ENCODE measurements at regions not wholly inside any gene's neighbourhood (a gene's known extent, or its start where the extent isn't known, plus 50 kb on each side); places are given as distances from the start of the nearest gene placed in this dataset.

DNA sequence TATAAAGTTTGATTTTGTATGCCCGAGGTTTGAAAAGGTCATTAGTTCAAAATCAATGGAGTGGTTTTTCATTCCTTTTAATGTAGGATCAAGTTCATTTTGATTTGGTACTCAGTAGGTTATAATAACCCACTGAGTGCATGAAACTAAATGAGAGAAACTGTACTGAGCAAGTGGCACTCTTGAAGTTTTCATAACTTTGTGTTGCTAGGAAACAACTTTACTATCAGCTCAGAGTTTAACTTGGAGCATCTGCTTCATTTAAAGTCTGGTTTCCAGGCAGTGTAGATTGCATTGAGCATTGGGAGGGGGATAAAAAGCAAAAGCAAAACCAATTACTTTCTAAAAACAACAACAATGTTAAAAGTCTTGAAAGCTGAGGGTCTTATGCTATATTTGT, 1361.6 kb upstream of the CHAC2 start:
- Mint-ChIP-seq H3K9me3 (no peaks in the 10 kb centered on the region), H3K4me1 (peaks cover 8% of the 10 kb centered on the region), H3K36me3 (ENCODE audit: low read depth) (no peaks in the 10 kb centered on the region), H3K4me3 (no peak overlapping the region), H3K27ac (no peak overlapping the region), H3K27me3 (ENCODE audit: insufficient read depth) (no peaks in the 10 kb centered on the region)
- H3K36me3 ChIP-seq (ENCODE audit: control insufficient read depth, insufficient read depth, low read length), result no peaks in the 10 kb centered on the region
- H3K27me3 ChIP-seq (ENCODE audit: control insufficient read depth, insufficient read depth, low read length, poor library complexity, severe bottlenecking), result no peaks in the 10 kb centered on the region
- no peak overlapping the region for H3K27ac ChIP-seq (ENCODE audit: low read depth, low read length)
- H3K9ac ChIP-seq (ENCODE audit: extremely low read depth, low read length, poor library complexity, severe bottlenecking), result no peak overlapping the region
- no peak overlapping the region for H3K4me3 ChIP-seq (ENCODE audit: low read length)
- no peaks in the 10 kb centered on the region for H3K9me3 ChIP-seq (ENCODE audit: control insufficient read depth, low read length)
- TF ChIP-seq, protein P1, sequence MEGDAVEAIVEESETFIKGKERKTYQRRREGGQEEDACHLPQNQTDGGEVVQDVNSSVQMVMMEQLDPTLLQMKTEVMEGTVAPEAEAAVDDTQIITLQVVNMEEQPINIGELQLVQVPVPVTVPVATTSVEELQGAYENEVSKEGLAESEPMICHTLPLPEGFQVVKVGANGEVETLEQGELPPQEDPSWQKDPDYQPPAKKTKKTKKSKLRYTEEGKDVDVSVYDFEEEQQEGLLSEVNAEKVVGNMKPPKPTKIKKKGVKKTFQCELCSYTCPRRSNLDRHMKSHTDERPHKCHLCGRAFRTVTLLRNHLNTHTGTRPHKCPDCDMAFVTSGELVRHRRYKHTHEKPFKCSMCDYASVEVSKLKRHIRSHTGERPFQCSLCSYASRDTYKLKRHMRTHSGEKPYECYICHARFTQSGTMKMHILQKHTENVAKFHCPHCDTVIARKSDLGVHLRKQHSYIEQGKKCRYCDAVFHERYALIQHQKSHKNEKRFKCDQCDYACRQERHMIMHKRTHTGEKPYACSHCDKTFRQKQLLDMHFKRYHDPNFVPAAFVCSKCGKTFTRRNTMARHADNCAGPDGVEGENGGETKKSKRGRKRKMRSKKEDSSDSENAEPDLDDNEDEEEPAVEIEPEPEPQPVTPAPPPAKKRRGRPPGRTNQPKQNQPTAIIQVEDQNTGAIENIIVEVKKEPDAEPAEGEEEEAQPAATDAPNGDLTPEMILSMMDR (conservative IDR thresholded peaks at IDR 0.05), result no peak
- no peaks in the 10 kb centered on the region for H3K4me1 ChIP-seq (ENCODE audit: control insufficient read depth, insufficient read depth, low read length)
- no peak for DNase-seq
- WGBS, 2 experiments (ENCODE audit: insufficient coverage in 1 of 2, insufficient read length in 1 of 2), result 92 to 100% methylated on average over 1 of the region's 1 CpG

DNA sequence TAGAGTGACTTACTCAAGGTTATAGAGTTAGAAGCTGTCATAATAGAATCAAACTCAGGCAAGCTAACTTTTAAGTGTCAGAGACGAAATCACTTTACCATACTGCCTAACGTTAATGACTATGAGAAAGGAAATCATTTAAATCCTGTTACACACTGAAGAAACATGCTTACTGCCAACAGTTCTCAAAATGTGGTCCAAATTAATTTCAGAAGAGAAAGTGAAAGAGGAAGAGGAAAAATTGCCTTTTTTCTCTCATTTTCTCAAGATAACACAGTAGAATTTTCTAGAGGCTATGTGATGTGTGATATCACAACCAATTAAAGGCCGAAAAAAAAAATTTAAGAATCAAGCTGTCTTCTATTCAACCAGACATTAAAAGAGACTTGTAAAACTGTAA, 1362.7 kb upstream of the CHAC2 start:
- 97 to 100% methylated on average over 1 to 2 of the region's 3 CpGs for WGBS, 2 experiments (ENCODE audit: insufficient coverage in 1 of 2, insufficient read length in 1 of 2)
- Mint-ChIP-seq H3K27me3 (ENCODE audit: insufficient read depth) (no peaks in the 10 kb centered on the region), H3K9me3 (no peaks in the 10 kb centered on the region), H3K4me1 (peaks cover 7% of the 10 kb centered on the region), H3K36me3 (ENCODE audit: low read depth) (no peaks in the 10 kb centered on the region), H3K4me3 (no peak overlapping the region), H3K27ac (no peak overlapping the region)
- TF ChIP-seq, protein P1 (conservative IDR thresholded peaks at IDR 0.05), result no peak
- no peaks in the 10 kb centered on the region for H3K36me3 ChIP-seq (ENCODE audit: control insufficient read depth, insufficient read depth, low read length)
- no peak overlapping the region for H3K27ac ChIP-seq (ENCODE audit: low read depth, low read length)
- no peaks in the 10 kb centered on the region for H3K27me3 ChIP-seq (ENCODE audit: control insufficient read depth, insufficient read depth, low read length, poor library complexity, severe bottlenecking)
- no peaks in the 10 kb centered on the region for H3K4me1 ChIP-seq (ENCODE audit: control insufficient read depth, insufficient read depth, low read length)
- no peak for DNase-seq
- H3K9me3 ChIP-seq (ENCODE audit: control insufficient read depth, low read length), result no peaks in the 10 kb centered on the region
- no peak overlapping the region for H3K9ac ChIP-seq (ENCODE audit: extremely low read depth, low read length, poor library complexity, severe bottlenecking)
- H3K4me3 ChIP-seq (ENCODE audit: low read length), result no peak overlapping the region

DNA sequence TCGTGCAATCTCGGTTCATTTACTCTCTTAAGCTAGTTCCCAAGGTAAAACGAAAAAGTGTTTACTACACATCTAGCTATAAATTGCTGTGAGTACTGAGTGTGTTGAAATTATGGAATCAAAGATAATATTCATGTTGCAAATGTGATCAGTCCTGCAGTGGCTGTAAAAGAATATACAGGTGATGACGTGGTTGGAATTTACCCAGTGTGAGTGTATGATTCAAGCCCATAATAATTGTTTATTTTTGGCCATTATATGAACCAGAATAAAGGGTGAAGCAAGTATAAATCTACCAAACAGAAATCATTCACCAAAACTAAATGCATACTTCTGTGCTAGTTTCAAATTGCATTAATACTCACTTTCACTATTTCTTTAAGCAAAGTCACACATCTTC, 1363.6 kb upstream of the CHAC2 start:
- no peaks in the 10 kb centered on the region for H3K27me3 ChIP-seq (ENCODE audit: control insufficient read depth, insufficient read depth, low read length, poor library complexity, severe bottlenecking)
- H3K27ac Mint-ChIP-seq, result no peak overlapping the region
- no peak overlapping the region for H3K27ac ChIP-seq (ENCODE audit: low read depth, low read length)
- no peaks in the 10 kb centered on the region for H3K9me3 ChIP-seq (ENCODE audit: control insufficient read depth, low read length)
- no peaks in the 10 kb centered on the region for H3K27me3 Mint-ChIP-seq (ENCODE audit: insufficient read depth)
- 95 to 100% methylated on average over 2 to 4 of the region's 4 CpGs for WGBS, 2 experiments (ENCODE audit: insufficient coverage in 1 of 2, insufficient read length in 1 of 2)
- no peaks in the 10 kb centered on the region for H3K36me3 Mint-ChIP-seq (ENCODE audit: low read depth)
- TF ChIP-seq, protein P1 (conservative IDR thresholded peaks at IDR 0.05), result no peak
- peaks cover 2% of the 10 kb centered on the region for H3K4me1 Mint-ChIP-seq
- no peak overlapping the region for H3K9ac ChIP-seq (ENCODE audit: extremely low read depth, low read length, poor library complexity, severe bottlenecking)
- no peaks in the 10 kb centered on the region for H3K4me1 ChIP-seq (ENCODE audit: control insufficient read depth, insufficient read depth, low read length)
- no peak for DNase-seq
- H3K9me3 Mint-ChIP-seq, result no peaks in the 10 kb centered on the region
- H3K4me3 Mint-ChIP-seq, result no peak overlapping the region
- no peaks in the 10 kb centered on the region for H3K36me3 ChIP-seq (ENCODE audit: control insufficient read depth, insufficient read depth, low read length)
- no peak overlapping the region for H3K4me3 ChIP-seq (ENCODE audit: low read length)
